ENCODE measurements at regions not wholly inside any gene's neighbourhood (a gene's known extent, or its start where the extent isn't known, plus 50 kb on each side); places are given as distances from the start of the nearest gene placed in this dataset.

DNA sequence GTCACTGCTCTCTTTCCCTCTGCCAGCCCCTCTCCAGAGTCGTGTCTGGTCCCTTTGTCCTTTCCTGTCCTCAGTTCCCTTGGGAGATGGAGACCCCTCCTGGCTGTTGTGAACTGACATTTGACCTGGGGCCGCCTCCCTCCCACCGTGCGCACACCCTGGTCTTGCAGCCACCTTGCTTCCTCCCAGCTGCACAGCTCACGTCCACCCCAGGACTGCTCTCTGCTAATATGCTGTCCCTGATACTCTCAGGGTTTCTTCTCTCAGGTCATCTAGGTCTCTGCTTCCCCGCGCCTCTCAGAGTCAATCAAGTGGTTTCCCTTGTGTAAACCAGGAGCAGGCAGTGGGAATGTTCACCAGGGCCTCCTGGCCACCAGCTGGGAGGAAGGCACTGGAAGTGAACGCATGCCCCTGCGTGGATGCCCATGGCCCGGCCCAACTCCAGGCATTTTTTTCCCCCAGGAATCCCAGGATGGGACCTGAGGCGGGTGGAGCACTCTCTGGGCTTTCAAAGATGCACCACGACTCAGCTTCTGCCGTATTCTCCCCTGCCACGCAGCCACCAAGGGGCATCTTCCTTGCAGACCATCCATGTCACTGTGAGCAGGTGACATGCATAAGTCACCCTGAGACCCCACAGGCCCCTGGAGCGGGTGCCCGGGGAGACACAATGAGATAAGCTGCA is 142.4 kb downstream of the OLFM1 start:
- Mint-ChIP-seq H3K27me3 (ENCODE audit: low read depth) (peaks cover 5% of the 10 kb centered on the region), H3K9me3 (no peaks in the 10 kb centered on the region), H3K4me1 (ENCODE audit: low read depth) (no peaks in the 10 kb centered on the region), H3K36me3 (ENCODE audit: low read depth) (no peaks in the 10 kb centered on the region), H3K4me3 (no peak overlapping the region), H3K27ac (no peak overlapping the region)

DNA sequence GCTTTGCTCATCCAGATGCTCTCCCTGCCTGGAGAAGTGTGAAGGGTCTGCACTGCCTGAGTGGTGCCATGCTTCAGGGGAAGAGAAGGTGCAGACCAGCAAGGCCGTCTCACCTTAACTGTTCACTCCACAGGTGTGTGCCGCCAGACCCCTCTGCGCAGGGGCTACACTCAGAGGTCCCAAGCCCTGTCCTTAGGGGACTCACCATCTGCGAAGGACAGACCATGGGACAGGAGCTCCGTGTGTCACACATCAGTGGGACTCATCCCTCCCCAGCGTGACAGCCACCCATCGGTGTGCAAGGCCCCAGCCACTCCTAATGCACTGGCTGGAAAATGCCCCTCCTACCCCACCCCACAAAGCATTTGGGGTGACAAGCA is 142.9 kb downstream of the OLFM1 start:
- Mint-ChIP-seq H3K4me3 (no peak overlapping the region), H3K27ac (no peak overlapping the region), H3K36me3 (ENCODE audit: low read depth) (no peaks in the 10 kb centered on the region), H3K9me3 (no peaks in the 10 kb centered on the region), H3K27me3 (ENCODE audit: low read depth) (peaks cover 5% of the 10 kb centered on the region), H3K4me1 (ENCODE audit: low read depth) (no peaks in the 10 kb centered on the region)

DNA sequence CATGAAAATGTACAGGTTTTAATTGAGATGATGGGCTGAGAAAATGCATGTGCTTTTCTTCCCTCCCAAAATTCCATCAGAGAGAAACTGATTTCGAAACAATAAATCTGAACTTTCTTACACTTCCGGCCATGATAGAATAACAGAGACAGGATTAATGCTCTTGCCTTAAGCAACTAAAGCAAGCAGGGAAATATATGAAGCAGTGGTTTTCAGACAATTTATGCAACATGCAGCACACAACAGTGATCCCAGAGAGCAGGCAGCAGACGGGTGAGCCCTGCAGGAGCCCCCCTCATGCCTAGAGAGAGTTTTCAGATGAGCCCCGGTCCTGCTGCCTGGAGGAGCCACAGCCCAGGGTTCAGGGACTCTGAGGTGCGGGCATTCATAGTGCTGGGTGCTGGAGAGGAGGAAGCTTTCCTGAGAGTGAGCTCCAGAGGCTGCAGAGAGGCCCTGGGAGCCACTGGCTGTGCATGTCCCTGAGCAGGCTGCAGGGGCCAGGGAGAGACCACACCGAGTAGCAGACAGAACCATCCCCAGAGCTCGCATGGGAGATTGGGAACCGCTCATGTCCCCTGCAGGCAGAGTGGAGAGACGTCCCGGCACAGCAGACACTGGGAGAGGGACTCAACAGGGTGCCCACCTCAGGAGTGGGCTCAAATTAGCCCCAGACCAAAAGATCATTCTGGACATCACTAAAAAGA is 143.5 kb downstream of the OLFM1 start:
- no peaks in the 10 kb centered on the region for H3K9me3 Mint-ChIP-seq
- H3K27me3 Mint-ChIP-seq (ENCODE audit: low read depth) = peaks cover 5% of the 10 kb centered on the region
- H3K4me1 Mint-ChIP-seq (ENCODE audit: low read depth) = no peaks in the 10 kb centered on the region
- no peak overlapping the region for H3K4me3 Mint-ChIP-seq
- no peak overlapping the region for H3K27ac Mint-ChIP-seq
- no peaks in the 10 kb centered on the region for H3K36me3 Mint-ChIP-seq (ENCODE audit: low read depth)

DNA sequence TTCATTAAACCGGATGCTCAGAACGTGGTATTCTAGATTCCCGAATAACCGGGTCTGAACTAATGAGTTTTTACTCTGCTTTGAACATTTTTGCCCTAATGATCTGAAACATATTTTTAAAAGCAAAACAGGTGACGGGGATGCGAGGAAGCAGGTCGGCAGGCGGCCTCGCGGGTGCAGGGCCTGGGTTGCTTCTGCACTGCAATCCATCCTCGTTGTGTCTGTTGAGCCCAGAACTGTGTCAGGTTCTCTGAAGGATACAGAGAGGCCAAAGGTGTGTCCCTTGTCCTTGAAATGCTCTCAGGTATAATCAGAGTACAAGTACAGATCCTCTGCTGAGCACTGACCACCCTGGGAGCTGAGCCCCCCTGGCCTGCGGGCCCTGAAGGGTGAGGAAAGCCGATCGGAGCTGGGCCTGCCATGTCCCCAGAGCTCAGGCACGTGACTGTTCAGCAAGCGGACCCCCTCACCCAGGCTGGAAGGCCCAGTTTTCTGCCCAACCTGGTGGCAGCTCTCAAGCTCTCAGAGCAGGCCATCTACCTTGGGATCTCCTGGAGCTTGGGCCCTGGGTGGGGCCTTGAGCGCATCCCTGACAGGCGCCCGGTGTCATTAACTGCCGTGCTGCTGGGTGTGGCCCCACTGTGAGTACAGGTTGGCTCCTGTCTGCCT is 151.8 kb downstream of the OLFM1 start:
- Mint-ChIP-seq H3K27me3 (ENCODE audit: low read depth) (no peaks in the 10 kb centered on the region), H3K9me3 (no peaks in the 10 kb centered on the region), H3K36me3 (ENCODE audit: low read depth) (no peaks in the 10 kb centered on the region), H3K27ac (no peak overlapping the region), H3K4me1 (ENCODE audit: low read depth) (no peaks in the 10 kb centered on the region), H3K4me3 (no peak overlapping the region)

DNA sequence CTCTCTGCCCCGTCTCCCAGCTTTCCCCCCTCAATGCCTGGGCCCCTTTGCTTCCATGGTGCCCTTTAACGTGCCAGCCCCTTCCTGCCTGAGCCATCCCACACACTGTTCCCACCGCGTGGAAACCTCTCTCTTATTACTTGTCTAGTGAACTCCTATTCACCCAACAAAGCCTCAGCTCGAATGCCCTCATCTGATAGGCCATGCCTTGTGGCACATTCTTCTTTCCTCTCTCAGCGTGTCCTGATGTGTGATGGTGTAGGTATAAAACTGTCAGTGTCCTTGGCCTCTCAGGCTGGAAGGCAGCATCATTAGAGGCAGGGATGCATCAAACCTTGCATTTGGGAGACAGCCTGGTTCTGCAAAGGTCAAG is 152.3 kb downstream of the OLFM1 start:
- Mint-ChIP-seq H3K4me1 (ENCODE audit: low read depth) (no peaks in the 10 kb centered on the region), H3K36me3 (ENCODE audit: low read depth) (no peaks in the 10 kb centered on the region), H3K4me3 (no peak overlapping the region), H3K27me3 (ENCODE audit: low read depth) (no peaks in the 10 kb centered on the region), H3K27ac (no peak overlapping the region), H3K9me3 (no peaks in the 10 kb centered on the region)

DNA sequence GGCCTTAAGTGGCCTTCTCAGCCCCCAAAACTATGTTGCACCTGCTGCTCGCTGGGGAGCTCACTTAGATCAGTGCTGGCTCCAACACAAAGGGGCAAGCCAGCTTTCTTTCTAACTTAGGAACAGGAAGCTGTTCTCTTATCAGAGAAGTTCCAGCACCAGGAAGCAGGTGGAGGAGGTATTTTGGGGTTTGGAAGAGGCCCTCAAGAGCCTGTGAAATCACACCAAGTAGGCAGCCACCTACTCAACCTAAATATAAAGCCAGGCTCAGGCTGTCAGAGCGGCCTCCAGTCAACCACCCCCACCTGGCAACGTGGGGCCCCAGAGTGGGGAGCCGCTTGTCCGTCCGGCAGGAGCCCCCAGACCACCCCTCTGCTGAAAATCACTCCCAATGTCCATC is 152.8 kb downstream of the OLFM1 start:
- Mint-ChIP-seq H3K4me3 (no peak overlapping the region), H3K36me3 (ENCODE audit: low read depth) (no peaks in the 10 kb centered on the region), H3K27me3 (ENCODE audit: low read depth) (no peaks in the 10 kb centered on the region), H3K9me3 (no peaks in the 10 kb centered on the region), H3K27ac (no peak overlapping the region), H3K4me1 (ENCODE audit: low read depth) (no peaks in the 10 kb centered on the region)

DNA sequence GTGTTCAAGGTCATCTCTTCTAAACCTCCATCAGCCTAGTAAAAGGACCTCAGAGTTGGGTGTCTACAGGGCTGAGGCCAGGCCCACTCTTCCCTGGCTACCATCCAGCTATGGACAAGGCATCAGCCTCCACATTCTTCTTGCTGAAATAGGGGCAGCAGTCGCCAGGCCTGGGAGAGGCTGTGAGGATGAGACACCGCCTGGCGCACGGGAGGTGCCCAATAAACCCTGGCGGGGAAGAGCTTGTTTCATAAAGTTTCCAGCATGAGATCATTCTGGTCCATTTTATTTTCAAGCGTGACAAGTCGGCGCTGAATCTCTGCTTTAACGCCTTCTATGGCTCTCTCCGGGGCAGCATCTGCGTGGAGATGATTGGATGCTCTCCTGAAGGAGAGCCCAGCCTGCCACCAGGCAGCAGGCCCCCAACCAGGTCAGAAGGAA is 153.4 kb downstream of the OLFM1 start:
- Mint-ChIP-seq H3K27me3 (ENCODE audit: low read depth) (no peaks in the 10 kb centered on the region), H3K4me3 (no peak overlapping the region), H3K36me3 (ENCODE audit: low read depth) (no peaks in the 10 kb centered on the region), H3K4me1 (ENCODE audit: low read depth) (no peaks in the 10 kb centered on the region), H3K9me3 (no peaks in the 10 kb centered on the region), H3K27ac (no peak overlapping the region)

DNA sequence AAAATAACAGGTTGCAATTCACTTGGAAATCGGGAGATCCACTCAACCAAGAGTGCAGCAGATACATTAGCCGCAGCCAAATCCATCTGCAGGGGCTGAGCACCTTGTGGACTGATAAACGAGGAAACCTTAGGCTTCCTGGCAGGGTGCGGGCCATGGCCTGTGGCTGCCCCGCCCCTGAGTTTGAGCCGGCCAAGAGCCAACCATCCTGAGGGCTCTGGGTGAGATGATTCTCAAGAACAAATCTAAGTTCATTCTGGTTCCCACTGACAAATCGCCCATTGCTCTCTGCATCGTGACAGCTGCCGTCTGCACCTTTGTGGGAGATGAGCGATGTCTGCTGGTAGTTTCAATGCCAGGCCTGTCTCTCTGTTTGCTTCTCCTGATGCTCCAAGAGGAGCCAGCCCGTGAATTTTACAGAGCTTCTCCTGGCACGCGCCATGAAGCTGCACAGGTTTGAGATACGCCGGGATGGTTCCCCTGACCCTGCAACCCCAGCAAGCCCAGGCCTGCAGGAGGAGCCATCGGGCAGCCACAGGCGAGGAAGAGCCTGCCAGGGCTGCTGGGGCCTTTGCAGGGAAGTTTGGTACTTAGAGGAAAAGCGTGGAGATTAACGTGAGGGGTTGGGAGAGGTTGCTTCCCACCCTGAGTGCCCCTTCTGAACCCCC is 154.0 kb downstream of the OLFM1 start:
- Mint-ChIP-seq H3K4me1 (ENCODE audit: low read depth) (no peaks in the 10 kb centered on the region), H3K9me3 (no peaks in the 10 kb centered on the region), H3K27me3 (ENCODE audit: low read depth) (no peaks in the 10 kb centered on the region), H3K27ac (no peak overlapping the region), H3K36me3 (ENCODE audit: low read depth) (no peaks in the 10 kb centered on the region), H3K4me3 (no peak overlapping the region)

DNA sequence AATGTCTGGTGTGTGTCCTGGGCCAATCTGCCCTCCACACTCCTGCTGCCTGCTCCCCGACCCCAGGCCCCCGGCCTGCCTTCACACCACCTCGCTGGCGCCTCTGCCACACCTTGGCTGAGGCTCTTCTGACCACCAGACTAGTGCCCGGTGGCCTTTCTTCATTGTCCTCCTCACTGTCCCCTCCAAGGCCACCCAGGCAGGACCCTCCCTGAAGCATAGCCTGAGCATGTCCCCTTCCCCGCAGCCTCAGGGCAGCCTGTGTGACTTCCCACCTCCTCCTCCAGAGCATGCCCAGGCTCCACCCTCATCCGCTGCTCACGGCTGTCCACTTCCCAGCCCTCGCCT is 154.6 kb downstream of the OLFM1 start:
- H3K27ac Mint-ChIP-seq = no peak overlapping the region
- H3K27me3 Mint-ChIP-seq (ENCODE audit: low read depth) = no peaks in the 10 kb centered on the region
- no peaks in the 10 kb centered on the region for H3K36me3 Mint-ChIP-seq (ENCODE audit: low read depth)
- H3K9me3 Mint-ChIP-seq = no peaks in the 10 kb centered on the region
- no peak overlapping the region for H3K4me3 Mint-ChIP-seq
- H3K4me1 Mint-ChIP-seq (ENCODE audit: low read depth) = no peaks in the 10 kb centered on the region

DNA sequence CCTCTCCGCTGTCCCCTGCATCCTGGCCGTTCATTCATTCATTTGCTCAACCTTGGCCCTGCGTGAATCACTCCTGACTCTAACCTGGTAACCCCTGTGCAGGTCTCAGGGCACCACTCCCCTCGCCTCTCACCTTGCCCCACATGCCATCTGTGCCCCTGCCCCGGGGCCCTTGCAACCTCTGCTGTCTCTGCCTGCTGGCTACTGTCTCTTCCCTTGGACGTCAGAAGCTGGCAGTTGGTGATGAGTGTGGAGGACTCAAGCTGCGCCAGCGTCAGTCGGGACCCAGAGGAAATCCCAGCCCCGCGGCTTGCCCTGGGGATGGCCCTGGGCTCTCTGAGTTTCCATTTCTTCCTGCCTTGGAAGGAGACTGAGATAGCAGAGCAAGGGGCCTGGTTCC is 154.9 kb downstream of the OLFM1 start:
- H3K4me3 Mint-ChIP-seq = no peak overlapping the region
- no peak overlapping the region for H3K27ac Mint-ChIP-seq
- H3K4me1 Mint-ChIP-seq (ENCODE audit: low read depth) = no peaks in the 10 kb centered on the region
- H3K36me3 Mint-ChIP-seq (ENCODE audit: low read depth) = no peaks in the 10 kb centered on the region
- no peaks in the 10 kb centered on the region for H3K9me3 Mint-ChIP-seq
- H3K27me3 Mint-ChIP-seq (ENCODE audit: low read depth) = no peaks in the 10 kb centered on the region

DNA sequence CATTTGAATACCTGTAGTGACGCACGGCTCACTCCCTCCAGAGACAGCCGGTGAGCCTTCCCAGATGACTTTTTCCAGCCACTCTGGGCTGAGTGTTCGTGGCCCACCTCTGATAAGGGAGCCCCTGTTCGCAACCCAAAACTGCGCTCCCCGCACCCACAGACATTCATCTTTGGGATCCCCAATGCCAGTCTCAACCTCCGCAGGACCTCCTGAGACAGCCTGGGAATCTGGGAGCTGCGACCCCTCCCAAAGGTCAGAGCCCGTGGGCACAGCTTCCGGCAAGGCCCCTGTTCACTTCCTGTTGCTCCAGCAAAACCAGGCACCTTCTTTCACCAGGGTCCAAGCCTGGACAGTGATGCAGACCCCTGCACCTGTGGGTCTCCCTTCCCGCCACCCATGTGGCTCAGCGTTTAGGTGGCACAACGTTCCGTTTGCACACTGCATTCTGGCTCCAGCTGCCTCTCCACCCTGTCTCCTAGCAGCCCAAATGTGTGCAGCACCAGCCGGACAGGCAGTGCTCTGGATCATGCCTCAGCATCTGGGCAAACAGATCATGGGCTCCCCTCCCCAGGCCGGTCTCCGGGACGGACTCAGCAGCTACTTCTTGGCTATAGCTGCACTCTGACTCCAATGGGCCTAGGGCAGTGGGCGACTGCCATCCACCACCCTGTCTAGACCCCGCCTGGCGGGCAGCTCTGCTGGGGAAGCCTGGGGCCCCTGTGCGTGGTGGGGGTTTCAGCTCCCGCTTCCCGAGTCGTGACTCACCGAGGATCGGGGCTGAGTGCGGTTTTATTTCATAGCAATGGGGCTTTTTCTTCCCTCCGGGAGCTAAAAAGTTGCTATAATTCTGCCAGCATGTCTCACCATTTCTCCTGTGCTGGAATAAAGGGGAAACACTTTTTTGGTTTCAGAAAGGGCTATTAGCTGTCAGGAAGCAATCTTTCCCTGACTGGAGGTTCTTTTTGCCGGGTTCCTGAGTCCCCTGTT is 156.0 kb downstream of the OLFM1 start:
- no peak overlapping the region for H3K4me3 Mint-ChIP-seq
- H3K27ac Mint-ChIP-seq = no peak overlapping the region
- H3K4me1 Mint-ChIP-seq (ENCODE audit: low read depth) = no peaks in the 10 kb centered on the region
- H3K36me3 Mint-ChIP-seq (ENCODE audit: low read depth) = no peaks in the 10 kb centered on the region
- H3K27me3 Mint-ChIP-seq (ENCODE audit: low read depth) = no peaks in the 10 kb centered on the region
- no peaks in the 10 kb centered on the region for H3K9me3 Mint-ChIP-seq

DNA sequence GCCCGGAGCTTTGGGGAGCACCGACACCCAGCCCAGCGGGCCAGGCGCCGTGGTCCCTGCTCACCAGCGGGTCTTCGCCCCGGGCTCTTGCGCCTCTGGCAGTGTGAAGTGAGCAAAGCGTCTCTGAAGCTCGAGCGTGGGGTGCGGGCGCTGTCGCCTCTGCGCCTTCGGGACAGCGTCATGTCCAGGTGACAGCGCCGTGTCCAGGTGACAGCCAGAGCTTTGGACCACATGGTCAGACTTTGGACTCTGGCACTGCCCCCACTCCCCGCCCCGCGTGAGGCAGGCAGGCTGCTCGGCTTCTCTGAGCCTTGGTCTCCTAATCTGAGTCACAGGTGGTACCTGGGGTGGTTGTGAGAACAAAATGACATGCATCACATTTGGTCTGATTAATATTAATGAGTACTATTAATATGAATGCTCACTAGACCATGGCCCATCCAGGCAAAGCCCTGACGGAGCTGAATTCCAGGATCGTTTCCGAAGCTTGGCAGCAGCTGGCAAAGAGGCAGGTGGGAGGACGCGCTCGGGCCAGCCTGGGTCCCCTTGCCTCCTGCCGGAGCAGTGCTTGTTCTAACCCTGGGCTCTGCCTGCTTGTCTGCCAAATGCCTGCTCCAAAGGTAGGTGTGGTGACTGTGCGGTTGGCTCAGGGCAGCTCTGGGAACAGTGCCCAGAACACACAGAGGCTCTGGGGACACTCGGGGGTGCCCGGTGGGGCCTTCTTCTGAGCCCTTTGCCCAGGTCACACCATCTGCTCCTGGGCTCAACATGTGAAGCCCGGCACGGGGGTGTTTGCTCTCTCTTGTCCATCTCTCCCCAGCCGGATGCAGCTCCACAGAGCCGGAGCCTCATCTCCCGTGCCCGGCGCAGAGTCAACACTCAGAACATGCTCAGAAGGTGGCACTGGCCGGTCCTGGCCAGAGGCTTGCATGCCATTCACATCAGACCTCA is 157.1 kb downstream of the OLFM1 start:
- H3K27me3 Mint-ChIP-seq (ENCODE audit: low read depth) = no peaks in the 10 kb centered on the region
- H3K4me1 Mint-ChIP-seq (ENCODE audit: low read depth) = no peaks in the 10 kb centered on the region
- H3K9me3 Mint-ChIP-seq = no peaks in the 10 kb centered on the region
- H3K36me3 Mint-ChIP-seq (ENCODE audit: low read depth) = no peaks in the 10 kb centered on the region
- H3K27ac Mint-ChIP-seq = no peak overlapping the region
- H3K4me3 Mint-ChIP-seq = no peak overlapping the region

DNA sequence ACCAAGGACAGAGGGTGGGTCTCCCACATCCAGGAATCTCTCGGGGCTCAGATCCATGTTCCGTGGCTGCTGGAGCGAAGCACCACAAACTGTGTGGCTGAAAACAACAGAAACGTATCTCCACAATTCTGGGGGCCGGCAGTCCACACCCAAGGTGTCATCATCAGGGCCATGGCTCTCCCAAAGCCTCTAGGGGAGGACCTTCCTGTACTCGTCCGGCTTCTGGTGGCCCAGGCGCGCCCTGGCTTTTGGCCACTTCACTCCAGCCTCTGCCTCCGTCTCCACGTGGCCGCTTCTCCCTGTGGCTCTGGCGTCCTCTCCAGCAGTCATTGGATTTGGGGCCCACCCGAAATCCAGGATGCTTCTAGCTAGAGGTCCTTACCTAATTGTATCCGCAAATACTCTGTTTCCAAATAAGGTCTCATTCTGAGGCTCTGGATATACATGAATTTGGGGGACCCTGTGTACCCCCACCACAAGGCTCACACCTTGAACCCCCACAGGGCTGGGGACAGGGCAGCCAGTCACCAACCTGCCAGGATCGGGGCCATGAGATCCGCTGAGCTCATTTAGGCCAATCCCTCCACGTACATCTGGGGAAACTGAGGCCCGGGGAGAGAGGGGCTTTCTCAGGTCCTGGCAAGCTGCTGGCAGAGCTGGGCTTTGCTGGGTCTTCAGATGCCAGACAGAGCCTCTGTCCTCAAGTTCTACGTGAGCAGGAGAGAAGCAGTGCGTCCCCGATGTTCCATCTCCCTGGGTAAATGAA is 158.2 kb downstream of the OLFM1 start:
- H3K27ac Mint-ChIP-seq = no peak overlapping the region
- no peaks in the 10 kb centered on the region for H3K27me3 Mint-ChIP-seq (ENCODE audit: low read depth)
- H3K36me3 Mint-ChIP-seq (ENCODE audit: low read depth) = no peaks in the 10 kb centered on the region
- H3K9me3 Mint-ChIP-seq = no peaks in the 10 kb centered on the region
- no peaks in the 10 kb centered on the region for H3K4me1 Mint-ChIP-seq (ENCODE audit: low read depth)
- H3K4me3 Mint-ChIP-seq = no peak overlapping the region

All from T-helper 1 cell treated with Interleukin-12 subunit alpha and Interleukin-12 subunit beta and Interleukin-4 antibody, amounts not matched to agents 30 μg/mL and 1 μg/mL, for 36 hours (primary cell).